DMS53 treated with DMSO at 0.1 percent for 48 hours (cell line): ENCODE measurements at regions not wholly inside any gene's neighbourhood (a gene's known extent, or its start where the extent isn't known, plus 50 kb on each side); places are given as distances from the start of the nearest gene placed in this dataset.
"Not testable (repeated sequence)": the region's sequence is repeated elsewhere in the genome, so short reads cannot be mapped to it uniquely, and the experiment has no call there.

Experiments used
- DNase-seq: peaks from one replicate; lab custom pipeline; 2025; ENCODE audit not compliant: unreplicated experiment; lab: John Stamatoyannopoulos, UW

DNA sequence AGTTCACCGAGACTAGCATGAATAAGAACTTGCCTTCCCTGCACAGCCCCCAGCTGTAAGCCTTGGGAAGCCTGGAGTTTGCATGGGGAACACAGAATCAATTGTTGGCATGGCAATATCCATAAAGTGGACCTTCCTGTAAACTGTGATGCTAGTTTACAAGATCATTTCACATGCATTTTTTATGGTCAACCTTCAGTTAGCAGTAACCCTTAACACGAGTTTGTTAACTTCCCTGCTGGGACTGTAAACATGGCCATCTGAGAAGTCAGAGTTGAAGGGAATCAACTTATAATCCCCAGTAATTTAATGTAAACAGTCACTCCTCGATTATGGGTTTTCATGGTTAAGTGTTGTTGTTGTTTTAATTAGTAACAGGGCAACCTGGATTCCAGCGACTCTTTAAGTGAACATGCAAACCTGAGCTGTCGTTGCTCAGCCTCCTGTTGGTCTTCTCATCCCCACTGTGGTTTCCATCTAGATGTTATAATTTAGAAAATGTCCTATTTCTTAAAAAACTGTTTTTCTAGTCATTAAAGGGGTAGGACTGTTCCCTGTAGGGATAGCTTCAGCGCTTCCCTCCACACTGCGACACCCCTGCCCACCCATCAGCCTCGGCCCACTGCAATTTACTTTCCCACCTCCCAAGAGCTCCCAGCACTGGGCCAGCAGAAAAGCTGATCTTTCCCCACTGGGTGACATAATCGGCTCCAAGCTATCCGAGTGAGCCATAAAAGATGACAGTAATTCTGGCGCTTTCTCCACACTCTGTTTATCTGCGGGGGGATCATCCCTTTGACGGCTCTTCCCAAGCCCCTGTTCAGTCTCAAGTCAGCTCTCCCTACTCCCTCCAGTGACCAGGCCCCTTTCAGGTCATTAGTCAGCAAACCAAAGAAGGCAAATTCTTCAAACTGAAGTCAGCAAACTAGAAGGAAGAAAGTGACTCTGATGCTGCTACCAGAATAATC is 107.6 kb upstream of the IPO9 start:
- no peak for DNase-seq

- DNase-seq = no peak
These were observed 104.8 kb upstream of the IPO9 start for GRCh38 chr1:201724039-201724765.

DNA sequence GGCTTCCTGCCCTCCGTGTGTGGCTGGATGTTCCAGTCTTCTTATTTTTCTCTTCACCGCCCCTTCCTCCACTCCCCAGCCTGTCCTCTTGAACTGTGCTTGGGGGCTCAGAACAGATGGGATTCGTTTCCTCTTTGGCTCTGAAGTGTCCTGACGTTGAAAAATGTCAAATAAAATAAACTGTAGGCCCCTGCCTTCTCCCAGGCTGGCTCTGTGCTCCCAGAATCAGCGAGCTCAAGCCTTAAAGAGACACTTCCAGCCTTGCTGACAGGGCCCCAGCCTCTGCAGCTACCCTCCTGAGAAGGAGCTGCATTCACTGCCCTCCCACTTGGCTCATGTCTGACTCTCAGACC is 104.2 kb upstream of the IPO9 start:
- no peak for DNase-seq

DNA sequence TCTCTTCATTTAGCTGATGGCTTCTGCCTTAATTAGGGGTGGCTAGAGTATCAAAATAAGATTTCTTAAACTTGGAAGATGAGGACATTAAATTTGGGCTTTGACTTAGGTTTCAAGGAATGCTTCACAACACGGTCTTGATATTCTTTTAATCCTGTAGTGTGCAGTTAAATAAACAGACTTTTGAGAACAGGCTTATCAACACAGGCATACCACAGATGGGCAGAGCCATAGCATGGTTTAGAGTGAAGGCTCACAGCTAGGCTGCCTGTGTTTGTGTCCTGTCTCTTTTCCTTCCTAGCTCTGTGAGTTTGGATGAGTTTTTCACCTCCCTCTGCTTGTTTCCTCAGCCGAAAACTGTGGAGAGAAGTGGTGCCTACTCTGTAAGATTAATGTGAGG is 102.3 kb upstream of the IPO9 start:
- DNase-seq = no peak

- no peak for DNase-seq
These were observed 100.2 kb upstream of the IPO9 start for GRCh38 chr1:201728731-201729130.

- no peak for DNase-seq
These were observed 98.9 kb upstream of the IPO9 start for GRCh38 chr1:201729973-201730608.

DNA sequence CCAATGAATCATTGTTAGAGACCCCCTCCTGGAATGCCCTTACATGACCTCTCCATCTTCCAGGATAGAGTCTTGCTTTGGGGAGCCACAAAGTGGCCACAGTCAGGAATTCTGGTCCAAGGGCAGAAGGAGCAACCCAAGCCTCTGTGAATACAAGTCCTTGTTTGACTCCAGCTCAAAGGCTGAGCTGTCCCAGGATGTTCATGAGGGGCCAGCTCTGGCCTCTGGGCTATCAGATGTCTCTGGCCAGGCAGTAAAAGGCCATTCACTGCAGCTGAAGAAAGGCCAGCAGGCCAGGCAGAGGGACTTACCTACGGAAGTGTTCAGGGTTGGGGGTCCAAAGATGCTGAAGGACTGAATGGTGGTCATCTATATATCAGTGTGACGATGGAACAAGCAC is 98.3 kb upstream of the IPO9 start:
- DNase-seq = no peak

DNA sequence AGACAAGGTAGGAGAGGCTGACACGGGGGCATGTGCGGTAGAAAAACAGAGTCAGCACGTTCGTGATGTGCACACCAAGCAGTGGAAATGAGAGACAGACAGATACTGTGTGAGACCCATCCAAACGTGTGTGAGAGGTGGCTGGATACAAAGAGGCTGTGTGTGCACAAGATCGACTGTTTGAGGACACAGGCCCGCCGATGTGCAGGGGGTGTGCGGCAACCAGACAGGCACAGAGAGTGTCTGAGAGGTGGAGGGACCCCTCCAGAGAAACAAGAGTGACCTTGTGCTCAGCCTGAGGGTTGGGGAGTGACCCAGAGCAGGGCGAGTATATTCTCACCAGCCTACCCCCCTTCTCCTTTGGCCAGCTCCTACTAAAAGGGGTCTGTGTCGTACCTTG is 97.8 kb upstream of the IPO9 start:
- DNase-seq = no peak

DNA sequence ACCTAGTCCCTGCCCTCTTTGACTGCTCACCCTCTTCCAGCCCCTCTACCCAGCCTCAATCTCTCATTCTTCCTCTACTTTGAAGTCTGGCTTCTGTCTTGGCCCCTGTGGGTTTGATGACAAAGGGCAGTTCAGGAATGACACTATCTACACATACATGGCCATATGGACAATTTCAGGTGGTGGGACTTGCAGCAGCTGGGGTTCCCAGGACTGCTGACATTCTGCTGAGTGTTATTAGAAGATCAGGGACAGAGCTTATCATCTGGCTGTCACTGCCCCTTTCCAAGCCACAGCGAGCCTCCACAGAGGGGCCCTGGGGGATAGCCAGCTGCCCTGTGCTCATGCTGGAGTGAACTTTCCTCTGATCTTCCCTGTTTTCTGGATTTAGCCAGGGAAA is 97.4 kb upstream of the IPO9 start:
- DNase-seq = no peak

- DNase-seq = no peak
These were observed 96.6 kb upstream of the IPO9 start for GRCh38 chr1:201732351-201732750.

- DNase-seq = not testable (repeated sequence)
These were observed 94.7 kb upstream of the IPO9 start for GRCh38 chr1:201734221-201734620.

DNA sequence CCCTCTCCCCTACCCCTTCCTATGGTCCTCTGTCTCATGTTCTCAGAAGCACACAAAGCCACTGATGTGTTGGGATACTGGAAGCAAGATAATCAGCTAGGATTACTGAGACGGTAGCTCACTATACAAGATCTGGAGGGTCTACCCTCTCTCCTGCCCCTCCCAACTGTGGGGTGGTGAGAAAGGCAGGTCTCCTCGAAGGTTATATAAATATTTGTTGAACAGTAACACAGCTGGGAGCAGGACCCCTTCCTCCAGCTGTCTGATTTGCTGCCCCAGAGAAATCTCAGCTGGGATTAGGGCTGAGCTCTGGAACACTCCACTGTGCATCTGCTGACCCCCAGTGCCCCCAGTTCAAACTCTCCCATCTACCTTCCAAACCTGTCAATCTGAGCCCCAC is 94.2 kb upstream of the IPO9 start:
- DNase-seq = no peak

- DNase-seq = no peak
These were observed 92.1 kb upstream of the IPO9 start for GRCh38 chr1:201736707-201737320.

GRCh38 chr1:201737352-201738060 is 91.5 kb upstream of the IPO9 start:
- no peak for DNase-seq

GRCh38 chr1:201739080-201739479 is 89.9 kb upstream of the IPO9 start:
- no peak for DNase-seq

DNA sequence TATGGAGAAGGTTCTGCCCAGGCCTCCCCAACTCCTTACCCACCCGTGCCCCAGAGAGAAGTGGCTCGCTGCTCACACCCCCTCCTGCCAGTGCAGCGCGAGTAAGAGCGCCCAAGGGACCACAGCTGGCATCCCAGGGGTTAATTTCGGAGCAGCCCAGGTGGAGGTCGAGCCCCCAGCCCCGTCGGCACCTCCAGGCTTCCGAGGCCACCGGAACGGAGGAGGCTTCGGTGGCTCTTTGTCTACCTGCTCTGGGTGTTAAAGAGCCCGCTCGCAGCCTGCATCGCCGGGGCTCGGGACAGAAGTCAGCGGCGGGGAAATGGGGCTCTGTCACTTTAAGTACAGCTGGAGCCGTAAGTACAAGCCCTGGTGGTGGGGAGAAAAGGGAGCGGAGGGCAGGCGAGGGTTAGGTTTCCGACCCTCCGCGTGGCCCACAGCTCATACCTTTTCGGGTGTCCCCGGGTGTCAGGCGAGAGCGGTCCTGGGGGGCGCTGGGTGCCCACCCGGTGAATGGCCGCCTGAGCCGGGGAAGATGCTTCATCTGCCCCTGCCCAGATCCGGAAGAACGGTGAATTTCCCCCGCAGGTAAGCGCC is 89.4 kb upstream of the IPO9 start:
- DNase-seq = no peak

- DNase-seq = no peak
These were observed 88.8 kb upstream of the IPO9 start for GRCh38 chr1:201740086-201740541.

GRCh38 chr1:201740670-201741111 is 88.3 kb upstream of the IPO9 start:
- no peak for DNase-seq

DNA sequence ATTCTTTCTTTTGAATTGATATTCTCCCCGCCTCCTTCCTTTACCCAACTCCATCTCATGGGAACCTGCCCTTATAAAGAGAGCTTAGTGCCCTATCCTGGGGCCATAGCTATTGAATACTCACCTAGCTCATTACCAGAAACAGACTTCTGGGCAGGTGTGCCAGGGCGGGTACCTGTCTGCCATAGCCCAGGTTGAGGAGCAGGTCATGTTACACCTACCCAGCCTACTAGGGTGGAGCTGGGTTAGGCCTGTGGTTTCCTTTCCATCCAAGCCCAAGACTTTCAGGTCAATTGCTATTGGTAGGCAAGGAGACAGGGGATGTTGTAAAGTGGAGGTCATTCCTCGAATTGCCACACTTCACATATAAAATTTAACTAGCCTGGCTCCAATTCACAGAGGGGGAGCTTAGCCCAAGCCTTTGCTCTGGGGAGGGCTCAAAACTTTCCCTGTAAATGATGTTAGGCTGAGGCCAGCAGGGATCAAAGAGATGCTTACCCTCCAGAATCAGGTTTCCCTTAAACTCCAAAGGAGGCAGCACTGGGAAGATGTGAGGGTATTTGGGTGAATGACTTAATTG is 87.1 kb upstream of the IPO9 start:
- DNase-seq = no peak

DNA sequence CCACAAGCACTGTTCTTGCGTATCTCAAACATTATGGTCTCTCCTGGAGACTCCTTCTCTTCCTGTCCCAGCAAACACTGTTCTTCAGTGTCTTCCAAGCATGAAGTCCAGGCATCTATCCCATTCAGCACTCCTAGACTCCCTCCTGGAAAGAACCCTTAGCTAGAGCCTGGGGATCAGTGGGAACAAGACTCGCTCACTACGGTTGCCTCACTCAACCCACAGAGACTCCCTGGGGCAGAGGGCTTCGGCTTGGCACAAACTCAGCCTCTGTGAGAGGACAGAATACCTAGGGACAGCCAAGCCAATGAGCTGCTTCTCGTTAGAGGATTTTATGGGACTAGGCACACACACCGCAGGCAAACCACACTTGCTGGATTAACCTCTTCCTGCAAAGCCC is 86.5 kb upstream of the IPO9 start:
- DNase-seq = no peak
